GM23338 (cell line): ENCODE measurements at regions not wholly inside any gene's neighbourhood (a gene's known extent, or its start where the extent isn't known, plus 50 kb on each side); places are given as distances from the start of the nearest gene placed in this dataset.

Source experiments
- ATAC-seq: fragments of 200-7000 bp; cut with Tn5 transposase; 3 replicates; pipeline ENCODE4 v1.9.1; 2020
- DNase-seq: peaks from one replicate; pipeline ENCODE4 v3.0.0-alpha.2; 2015; ENCODE audit warnings: low spot score
- H2AFZ ChIP-seq: fragments of 200-600 bp; sonication (generic); 2 replicates; pipeline ENCODE4 v1.8.0; 2016; ENCODE audit warnings: antibody characterized with exemption, mild to moderate bottlenecking, moderate library complexity
- H3F3A ChIP-seq: fragments of 200-600 bp; sonication (generic); replicated peaks from 2 replicates; pipeline ENCODE4 v1.8.0; 2017; ENCODE audit warnings: antibody characterized with exemption, mixed run types, low read depth
- H3K27ac ChIP-seq: fragments of 200-600 bp; sonication (generic); 2 replicates; pipeline ENCODE4 v1.6.1; 2016; ENCODE audit warnings: low read depth
- H3K27me3 ChIP-seq: fragments of 200-600 bp; sonication (generic); 2 replicates; pipeline ENCODE4 v1.8.0; 2016; ENCODE audit warnings: mild to moderate bottlenecking, mixed run types, moderate library complexity; ENCODE audit not compliant: insufficient read depth
- H3K36me3 ChIP-seq: fragments of 200-600 bp; sonication (generic); 2 replicates; pipeline ENCODE4 v1.8.0; 2016; ENCODE audit warnings: mild to moderate bottlenecking; ENCODE audit not compliant: insufficient read depth
- H3K4me1 ChIP-seq: fragments of 200-600 bp; sonication (generic); 2 replicates; pipeline ENCODE4 v1.8.0; 2016; ENCODE audit warnings: mild to moderate bottlenecking, moderate library complexity; ENCODE audit not compliant: insufficient read depth
- H3K4me2 ChIP-seq: fragments of 200-600 bp; sonication (generic); 2 replicates; pipeline ENCODE4 v1.7.1; 2017; ENCODE audit warnings: mixed run types
- H3K4me3 ChIP-seq: fragments of 200-600 bp; sonication (generic); 2 replicates; pipeline ENCODE4 v1.6.1; 2016; ENCODE audit warnings: mixed run types
- H3K79me2 ChIP-seq: fragments of 200-600 bp; sonication (generic); replicated peaks from 2 replicates; pipeline ENCODE4 v1.8.0; 2017; ENCODE audit warnings: mild to moderate bottlenecking; ENCODE audit not compliant: insufficient read depth
- H3K9me2 ChIP-seq: fragments of 200-600 bp; sonication (generic); 2 replicates; pipeline ENCODE4 v1.8.0; 2017; ENCODE audit not compliant: insufficient read depth
- H4K20me1 ChIP-seq: fragments of 200-600 bp; sonication (generic); replicated peaks from 2 replicates; pipeline ENCODE4 v1.8.0; 2017; ENCODE audit warnings: mild to moderate bottlenecking; ENCODE audit not compliant: insufficient read depth
- H3K27ac Mint-ChIP-seq: 2 replicates; pipeline ENCODE4 v1.8.0; 2020; ENCODE audit warnings: inconsistent platforms, mild to moderate bottlenecking, moderate library complexity, mixed read lengths
- H3K27me3 Mint-ChIP-seq: 3 replicates; pipeline ENCODE4 v1.8.0; 2022; ENCODE audit warnings: low read depth, mild to moderate bottlenecking, moderate library complexity, mixed read lengths, inconsistent platforms; ENCODE audit not compliant: insufficient read depth, poor library complexity
- H3K36me3 Mint-ChIP-seq: 3 replicates; pipeline ENCODE4 v1.8.0; 2021; ENCODE audit warnings: low read depth, mild to moderate bottlenecking, inconsistent platforms, moderate library complexity, mixed read lengths
- H3K4me1 Mint-ChIP-seq: 3 replicates; pipeline ENCODE4 v1.8.0; 2020; ENCODE audit warnings: mild to moderate bottlenecking, inconsistent platforms, mixed read lengths
- H3K4me3 Mint-ChIP-seq: 3 replicates; pipeline ENCODE4 v1.8.0; 2021; ENCODE audit warnings: moderate library complexity, mild to moderate bottlenecking, inconsistent platforms, mixed read lengths
- H3K9me3 Mint-ChIP-seq: 3 replicates; pipeline ENCODE4 v1.8.0; 2020; ENCODE audit warnings: moderate library complexity, mild to moderate bottlenecking, inconsistent platforms, mixed read lengths
- CREB1 ChIP-seq: fragments of 250-450 bp; sonication (Bioruptor Pico); IDR thresholded peaks from 2 replicates; pipeline ENCODE4 v1.5.0; 2020; ENCODE audit warnings: low read depth, mild to moderate bottlenecking, moderate library complexity
- EZH2 ChIP-seq: fragments of 200-600 bp; sonication (generic); IDR thresholded peaks from one replicate; pipeline ENCODE4 v1.8.0; 2017; ENCODE audit warnings: antibody characterized with exemption, mild to moderate bottlenecking, low read depth; ENCODE audit not compliant: unreplicated experiment
- EZH2phosphoT487 ChIP-seq: fragments of 200-600 bp; sonication (generic); IDR thresholded peaks from one replicate; pipeline ENCODE4 v1.8.1; 2018; ENCODE audit warnings: antibody characterized with exemption; ENCODE audit not compliant: unreplicated experiment
- JUNB ChIP-seq: IDR thresholded peaks from one replicate; pipeline ENCODE4 v1.6.1; 2016; ENCODE audit warnings: antibody characterized with exemption; ENCODE audit not compliant: unreplicated experiment
- NANOG ChIP-seq: IDR thresholded peaks from 2 replicates; pipeline ENCODE4 v1.6.1; 2016; ENCODE audit warnings: antibody characterized with exemption, borderline replicate concordance
- POLR2AphosphoS5 ChIP-seq: IDR thresholded peaks from 2 replicates; pipeline ENCODE4 v1.6.1; 2016; ENCODE audit warnings: antibody characterized with exemption, low read depth
- STAT1 ChIP-seq: IDR thresholded peaks from one replicate; pipeline ENCODE4 v1.6.1; 2016; ENCODE audit warnings: antibody characterized with exemption; ENCODE audit not compliant: unreplicated experiment
- ZNF114 ChIP-seq: fragments of 250-450 bp; sonication (Bioruptor Pico); IDR thresholded peaks from 2 replicates; pipeline ENCODE4 v1.5.0; 2020; ENCODE audit warnings: mild to moderate bottlenecking, moderate library complexity
- ZNF331 ChIP-seq: fragments of 250-450 bp; sonication (Bioruptor Pico); IDR thresholded peaks from 2 replicates; pipeline ENCODE4 v1.5.0; 2020; ENCODE audit warnings: low read depth, mild to moderate bottlenecking, moderate library complexity
- TF ChIP-seq, protein P1 (sequence below), 2 experiments: fragments of 200-600 bp in 1 of 2; sonication (generic) in 1 of 2; conservative IDR thresholded peaks; 2 replicates each; pipeline versions ENCODE4 v1.5.1 to v1.6.1; 2016 to 2017; ENCODE audit warnings: antibody characterized with exemption in 2 of 2, low read depth in 2 of 2, mild to moderate bottlenecking in 2 of 2, moderate library complexity in 1 of 2
- TF ChIP-seq, protein P2 (sequence below): fragments of 250-450 bp; sonication (Bioruptor Pico); IDR thresholded peaks from 2 replicates; pipeline ENCODE4 v1.5.0; 2020; ENCODE audit warnings: mild to moderate bottlenecking, moderate library complexity
- TF ChIP-seq, protein P3 (sequence below): IDR thresholded peaks from 2 replicates; pipeline ENCODE4 v1.6.1; 2016; ENCODE audit warnings: antibody characterized with exemption

DNA sequence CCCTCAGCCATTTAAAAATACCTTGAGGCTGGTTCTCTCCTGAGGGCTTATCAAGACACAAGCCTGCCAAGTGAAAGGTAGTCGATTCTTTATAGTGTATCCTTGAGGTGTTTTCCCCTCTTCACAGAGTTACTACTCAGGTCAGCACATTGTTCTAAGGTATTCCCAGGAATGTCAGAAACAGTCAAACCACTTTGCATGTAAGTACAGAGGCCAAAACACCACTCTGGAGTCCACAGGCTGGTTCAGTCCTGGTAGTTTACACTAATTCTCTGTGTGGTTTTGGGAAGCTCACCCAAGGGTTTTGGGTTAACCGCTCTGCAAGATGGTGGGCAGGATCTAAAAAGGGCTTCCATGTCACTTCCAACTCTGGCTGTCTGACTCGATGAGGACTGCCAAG lies 162.3 kb upstream of the PPP2R2B start:
- Histone ChIP-seq H3K36me3 (no peaks in the 10 kb centered on the region), H3K27me3 (no peaks in the 10 kb centered on the region), H3K9me2 (no peaks in the 10 kb centered on the region; the same call in 1 of the 2 replicates), H2AFZ (peak overlapping the region; percentile 49; the same call in 1 of the 2 replicates), H3K79me2 (no peaks in the 10 kb centered on the region), H3K27ac (no peak overlapping the region), H3K4me2 (no peak overlapping the region), H4K20me1 (no peaks in the 10 kb centered on the region), H3K4me3 (no peak overlapping the region), H3F3A (no peaks in the 10 kb centered on the region), H3K4me1 (no peaks in the 10 kb centered on the region)
- DNase-seq (peak; percentile 28), ATAC-seq (peak; percentile 76)
- H3K27ac Mint-ChIP-seq, result no peak overlapping the region
- H3K36me3 Mint-ChIP-seq, result no peaks in the 10 kb centered on the region
- no peak overlapping the region for H3K4me3 Mint-ChIP-seq
- TF ChIP-seq EZH2phosphoT487 (no peak), ZNF114 (CRISPR knock-in tag) (no peak), ZNF331 (CRISPR knock-in tag) (no peak), POLR2AphosphoS5 (no peak), JUNB (no peak), STAT1 (no peak), NANOG (no peak), EZH2 (no peak), CREB1 (no peak)
- TF ChIP-seq, protein P1, sequence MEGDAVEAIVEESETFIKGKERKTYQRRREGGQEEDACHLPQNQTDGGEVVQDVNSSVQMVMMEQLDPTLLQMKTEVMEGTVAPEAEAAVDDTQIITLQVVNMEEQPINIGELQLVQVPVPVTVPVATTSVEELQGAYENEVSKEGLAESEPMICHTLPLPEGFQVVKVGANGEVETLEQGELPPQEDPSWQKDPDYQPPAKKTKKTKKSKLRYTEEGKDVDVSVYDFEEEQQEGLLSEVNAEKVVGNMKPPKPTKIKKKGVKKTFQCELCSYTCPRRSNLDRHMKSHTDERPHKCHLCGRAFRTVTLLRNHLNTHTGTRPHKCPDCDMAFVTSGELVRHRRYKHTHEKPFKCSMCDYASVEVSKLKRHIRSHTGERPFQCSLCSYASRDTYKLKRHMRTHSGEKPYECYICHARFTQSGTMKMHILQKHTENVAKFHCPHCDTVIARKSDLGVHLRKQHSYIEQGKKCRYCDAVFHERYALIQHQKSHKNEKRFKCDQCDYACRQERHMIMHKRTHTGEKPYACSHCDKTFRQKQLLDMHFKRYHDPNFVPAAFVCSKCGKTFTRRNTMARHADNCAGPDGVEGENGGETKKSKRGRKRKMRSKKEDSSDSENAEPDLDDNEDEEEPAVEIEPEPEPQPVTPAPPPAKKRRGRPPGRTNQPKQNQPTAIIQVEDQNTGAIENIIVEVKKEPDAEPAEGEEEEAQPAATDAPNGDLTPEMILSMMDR (conservative IDR thresholded peaks at IDR 0.05; ENCODE audit: low read depth in 2 of 2), result no peak
- TF ChIP-seq, protein P2, sequence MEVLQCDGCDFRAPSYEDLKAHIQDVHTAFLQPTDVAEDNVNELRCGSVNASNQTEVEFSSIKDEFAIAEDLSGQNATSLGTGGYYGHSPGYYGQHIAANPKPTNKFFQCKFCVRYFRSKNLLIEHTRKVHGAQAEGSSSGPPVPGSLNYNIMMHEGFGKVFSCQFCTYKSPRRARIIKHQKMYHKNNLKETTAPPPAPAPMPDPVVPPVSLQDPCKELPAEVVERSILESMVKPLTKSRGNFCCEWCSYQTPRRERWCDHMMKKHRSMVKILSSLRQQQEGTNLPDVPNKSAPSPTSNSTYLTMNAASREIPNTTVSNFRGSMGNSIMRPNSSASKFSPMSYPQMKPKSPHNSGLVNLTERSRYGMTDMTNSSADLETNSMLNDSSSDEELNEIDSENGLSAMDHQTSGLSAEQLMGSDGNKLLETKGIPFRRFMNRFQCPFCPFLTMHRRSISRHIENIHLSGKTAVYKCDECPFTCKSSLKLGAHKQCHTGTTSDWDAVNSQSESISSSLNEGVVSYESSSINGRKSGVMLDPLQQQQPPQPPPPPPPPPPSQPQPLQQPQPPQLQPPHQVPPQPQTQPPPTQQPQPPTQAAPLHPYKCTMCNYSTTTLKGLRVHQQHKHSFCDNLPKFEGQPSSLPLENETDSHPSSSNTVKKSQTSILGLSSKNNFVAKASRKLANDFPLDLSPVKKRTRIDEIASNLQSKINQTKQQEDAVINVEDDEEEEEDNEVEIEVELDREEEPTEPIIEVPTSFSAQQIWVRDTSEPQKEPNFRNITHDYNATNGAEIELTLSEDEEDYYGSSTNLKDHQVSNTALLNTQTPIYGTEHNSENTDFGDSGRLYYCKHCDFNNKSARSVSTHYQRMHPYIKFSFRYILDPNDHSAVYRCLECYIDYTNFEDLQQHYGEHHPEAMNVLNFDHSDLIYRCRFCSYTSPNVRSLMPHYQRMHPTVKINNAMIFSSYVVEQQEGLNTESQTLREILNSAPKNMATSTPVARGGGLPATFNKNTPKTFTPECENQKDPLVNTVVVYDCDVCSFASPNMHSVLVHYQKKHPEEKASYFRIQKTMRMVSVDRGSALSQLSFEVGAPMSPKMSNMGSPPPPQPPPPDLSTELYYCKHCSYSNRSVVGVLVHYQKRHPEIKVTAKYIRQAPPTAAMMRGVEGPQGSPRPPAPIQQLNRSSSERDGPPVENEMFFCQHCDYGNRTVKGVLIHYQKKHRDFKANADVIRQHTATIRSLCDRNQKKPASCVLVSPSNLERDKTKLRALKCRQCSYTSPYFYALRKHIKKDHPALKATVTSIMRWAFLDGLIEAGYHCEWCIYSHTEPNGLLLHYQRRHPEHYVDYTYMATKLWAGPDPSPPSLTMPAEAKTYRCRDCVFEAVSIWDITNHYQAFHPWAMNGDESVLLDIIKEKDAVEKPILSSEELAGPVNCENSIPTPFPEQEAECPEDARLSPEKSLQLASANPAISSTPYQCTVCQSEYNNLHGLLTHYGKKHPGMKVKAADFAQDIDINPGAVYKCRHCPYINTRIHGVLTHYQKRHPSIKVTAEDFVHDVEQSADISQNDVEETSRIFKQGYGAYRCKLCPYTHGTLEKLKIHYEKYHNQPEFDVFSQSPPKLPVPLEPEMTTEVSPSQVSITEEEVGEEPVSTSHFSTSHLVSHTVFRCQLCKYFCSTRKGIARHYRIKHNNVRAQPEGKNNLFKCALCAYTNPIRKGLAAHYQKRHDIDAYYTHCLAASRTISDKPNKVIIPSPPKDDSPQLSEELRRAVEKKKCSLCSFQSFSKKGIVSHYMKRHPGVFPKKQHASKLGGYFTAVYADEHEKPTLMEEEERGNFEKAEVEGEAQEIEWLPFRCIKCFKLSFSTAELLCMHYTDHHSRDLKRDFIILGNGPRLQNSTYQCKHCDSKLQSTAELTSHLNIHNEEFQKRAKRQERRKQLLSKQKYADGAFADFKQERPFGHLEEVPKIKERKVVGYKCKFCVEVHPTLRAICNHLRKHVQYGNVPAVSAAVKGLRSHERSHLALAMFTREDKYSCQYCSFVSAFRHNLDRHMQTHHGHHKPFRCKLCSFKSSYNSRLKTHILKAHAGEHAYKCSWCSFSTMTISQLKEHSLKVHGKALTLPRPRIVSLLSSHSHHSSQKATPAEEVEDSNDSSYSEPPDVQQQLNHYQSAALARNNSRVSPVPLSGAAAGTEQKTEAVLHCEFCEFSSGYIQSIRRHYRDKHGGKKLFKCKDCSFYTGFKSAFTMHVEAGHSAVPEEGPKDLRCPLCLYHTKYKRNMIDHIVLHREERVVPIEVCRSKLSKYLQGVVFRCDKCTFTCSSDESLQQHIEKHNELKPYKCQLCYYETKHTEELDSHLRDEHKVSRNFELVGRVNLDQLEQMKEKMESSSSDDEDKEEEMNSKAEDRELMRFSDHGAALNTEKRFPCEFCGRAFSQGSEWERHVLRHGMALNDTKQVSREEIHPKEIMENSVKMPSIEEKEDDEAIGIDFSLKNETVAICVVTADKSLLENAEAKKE (CRISPR knock-in tag), result no peak
- TF ChIP-seq, protein P3, sequence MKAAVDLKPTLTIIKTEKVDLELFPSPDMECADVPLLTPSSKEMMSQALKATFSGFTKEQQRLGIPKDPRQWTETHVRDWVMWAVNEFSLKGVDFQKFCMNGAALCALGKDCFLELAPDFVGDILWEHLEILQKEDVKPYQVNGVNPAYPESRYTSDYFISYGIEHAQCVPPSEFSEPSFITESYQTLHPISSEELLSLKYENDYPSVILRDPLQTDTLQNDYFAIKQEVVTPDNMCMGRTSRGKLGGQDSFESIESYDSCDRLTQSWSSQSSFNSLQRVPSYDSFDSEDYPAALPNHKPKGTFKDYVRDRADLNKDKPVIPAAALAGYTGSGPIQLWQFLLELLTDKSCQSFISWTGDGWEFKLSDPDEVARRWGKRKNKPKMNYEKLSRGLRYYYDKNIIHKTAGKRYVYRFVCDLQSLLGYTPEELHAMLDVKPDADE, result no peak
- no peaks in the 10 kb centered on the region for H3K9me3 Mint-ChIP-seq
- H3K4me1 Mint-ChIP-seq, result peaks cover 4% of the 10 kb centered on the region; the same call in 2 of the 3 replicates
- peaks cover 2% of the 10 kb centered on the region for H3K27me3 Mint-ChIP-seq
